Keratinocyte (primary cell): ENCODE measurements at regions not wholly inside any gene's neighbourhood (a gene's known extent, or its start where the extent isn't known, plus 50 kb on each side); places are given as distances from the start of the nearest gene placed in this dataset.
"Not testable (repeated sequence)": the region's sequence is repeated elsewhere in the genome, so short reads cannot be mapped to it uniquely, and the experiment has no call there.

ENCODE experiments used
- DNase-seq: peaks from one replicate; pipeline ENCODE4 v3.0.0-alpha.2; 2011; ENCODE audit warnings: low read depth, missing footprints, low spot score
- FAIRE-seq: peaks from 2 replicates; lab custom pipeline; 2011; peaks lifted over from hg19 to GRCh38; lab: Jason Lieb, UNC
- H2AFZ ChIP-seq: 2 replicates; pipeline ENCODE4 v1.6.0; 2012; ENCODE audit warnings: low read length, control low read depth, inconsistent platforms; ENCODE audit not compliant: control insufficient read depth
- H3K27ac ChIP-seq: 2 replicates; pipeline ENCODE4 v1.5.1; 2011; ENCODE audit warnings: low read length; ENCODE audit not compliant: control insufficient read depth, insufficient read depth
- H3K27me3 ChIP-seq: 3 replicates; pipeline ENCODE4 v1.6.0; 2011; ENCODE audit warnings: low read length; ENCODE audit not compliant: control insufficient read depth, insufficient read depth; ENCODE audit errors: extremely low read depth
- H3K36me3 ChIP-seq, 2 experiments: 2 replicates in 1 of 2; 3 replicates in 1 of 2; pipeline ENCODE4 v1.5.1; 2011; ENCODE audit warnings: low read length in 2 of 2, mild to moderate bottlenecking in 1 of 2; ENCODE audit not compliant: control insufficient read depth in 2 of 2, insufficient read depth in 2 of 2; ENCODE audit errors: extremely low read depth in 1 of 2
- H3K4me1 ChIP-seq: 3 replicates; pipeline ENCODE4 v1.5.1; 2011; ENCODE audit warnings: low read length; ENCODE audit not compliant: control insufficient read depth, insufficient read depth; ENCODE audit errors: extremely low read depth
- H3K4me2 ChIP-seq: 3 replicates; pipeline ENCODE4 v1.6.0; 2011; ENCODE audit warnings: low read depth, low read length; ENCODE audit not compliant: control insufficient read depth, insufficient read depth; ENCODE audit errors: extremely low read depth
- H3K4me3 ChIP-seq, 3 experiments: fragments of 200-600 bp in 1 of 3; sonication (generic) in 1 of 3; 2 replicates in 2 of 3; 3 replicates in 1 of 3; pipeline ENCODE4 v1.5.1; 2011 to 2016; ENCODE audit warnings: low read length in 3 of 3, mild to moderate bottlenecking in 3 of 3, control low read depth in 2 of 3, inconsistent platforms in 1 of 3, low read depth in 1 of 3, mixed read lengths in 1 of 3, mixed run types in 1 of 3, moderate library complexity in 1 of 3; ENCODE audit not compliant: control insufficient read depth in 2 of 3, insufficient read depth in 2 of 3; ENCODE audit errors: extremely low read depth in 1 of 3
- H3K79me2 ChIP-seq: 2 replicates; pipeline ENCODE4 v1.6.0; 2012; ENCODE audit warnings: low read length; ENCODE audit not compliant: control insufficient read depth, insufficient read depth
- H3K9ac ChIP-seq: 3 replicates; pipeline ENCODE4 v1.6.0; 2011; ENCODE audit warnings: low read length; ENCODE audit not compliant: control insufficient read depth, insufficient read depth; ENCODE audit errors: extremely low read depth
- H3K9me1 ChIP-seq: 3 replicates; pipeline ENCODE4 v1.6.0; 2011; ENCODE audit warnings: low read length; ENCODE audit not compliant: control insufficient read depth, insufficient read depth; ENCODE audit errors: extremely low read depth
- H3K9me3 ChIP-seq: 2 replicates; pipeline ENCODE4 v1.5.1; 2012; ENCODE audit warnings: low read depth, low read length; ENCODE audit not compliant: control insufficient read depth
- H4K20me1 ChIP-seq: 3 replicates; pipeline ENCODE4 v1.6.0; 2011; ENCODE audit warnings: low read length; ENCODE audit not compliant: control insufficient read depth, insufficient read depth; ENCODE audit errors: extremely low read depth
- EZH2 ChIP-seq: IDR thresholded peaks from one replicate; pipeline ENCODE4 v1.6.1; 2012; ENCODE audit warnings: inconsistent platforms, mild to moderate bottlenecking, low read length, moderate library complexity
- dilution Hi-C: fragments of 300-500 bp; cut with MboI; formaldehyde crosslinking; loops from one replicate; pipeline ENCODE4 v1.7.0; 2020; ENCODE audit warnings: low sequenced_read_pairs; ENCODE audit not compliant: extremely low pct_ligation_motif_present
- TF ChIP-seq, protein P1 (sequence below), 3 experiments: IDR thresholded peaks in 1 of 3; conservative IDR thresholded peaks in 1 of 3; optimal IDR thresholded peaks in 1 of 3; 2 replicates in 2 of 3; 3 replicates in 1 of 3; pipeline versions ENCODE3 to v1.5.1; 2011; ENCODE audit warnings: low read length in 3 of 3, mild to moderate bottlenecking in 3 of 3, moderate library complexity in 2 of 3, control low read depth in 1 of 3, inconsistent platforms in 1 of 3; ENCODE audit not compliant: insufficient read depth in 2 of 3; ENCODE audit errors: extremely low read depth in 1 of 3

DNA sequence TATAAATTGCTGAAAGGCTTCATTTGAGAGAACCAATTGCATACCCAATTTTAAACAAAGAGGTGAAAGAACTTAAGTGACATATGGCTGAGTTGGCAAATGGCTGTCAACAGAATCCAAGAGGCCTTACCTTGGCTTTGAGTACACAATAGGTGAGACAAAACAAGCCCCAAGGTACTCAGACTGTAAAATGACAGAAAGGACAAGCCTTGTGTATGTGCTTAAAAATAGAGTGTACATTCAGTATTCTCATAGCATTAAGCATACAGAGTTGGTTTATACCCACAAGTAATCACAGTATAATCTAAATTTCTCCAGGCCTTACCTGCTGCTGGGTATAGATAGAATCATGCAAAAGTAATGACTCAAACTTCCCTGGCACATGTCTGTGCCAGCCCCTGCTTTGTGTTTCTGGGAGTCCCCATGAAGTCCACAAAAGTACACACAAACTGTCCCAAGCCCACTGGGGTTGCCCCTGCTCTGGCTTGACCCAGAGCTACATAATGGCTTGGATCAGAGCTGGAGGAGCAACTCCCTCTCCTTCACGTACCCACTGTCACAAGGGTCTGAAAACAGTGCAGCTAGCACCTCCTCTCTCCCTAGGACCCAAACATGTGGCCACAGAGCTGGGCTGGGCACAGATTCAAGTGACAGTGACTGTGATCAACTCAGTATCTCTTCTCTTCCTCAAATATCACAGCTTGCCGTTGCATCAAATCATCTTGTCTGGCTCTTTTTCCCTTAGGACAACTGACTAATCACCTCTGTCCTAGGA lies 250.8 kb downstream of the ENC1 start:
- FAIRE-seq (peak; percentile 90), DNase-seq (no peak)
- H3K36me3 ChIP-seq, result no peaks in the 10 kb centered on the region
- H4K20me1 ChIP-seq, result no peaks in the 10 kb centered on the region
- dilution Hi-C loops, result no loop called here
- H3K4me3 ChIP-seq, result no peak overlapping the region
- TF ChIP-seq, protein P1, sequence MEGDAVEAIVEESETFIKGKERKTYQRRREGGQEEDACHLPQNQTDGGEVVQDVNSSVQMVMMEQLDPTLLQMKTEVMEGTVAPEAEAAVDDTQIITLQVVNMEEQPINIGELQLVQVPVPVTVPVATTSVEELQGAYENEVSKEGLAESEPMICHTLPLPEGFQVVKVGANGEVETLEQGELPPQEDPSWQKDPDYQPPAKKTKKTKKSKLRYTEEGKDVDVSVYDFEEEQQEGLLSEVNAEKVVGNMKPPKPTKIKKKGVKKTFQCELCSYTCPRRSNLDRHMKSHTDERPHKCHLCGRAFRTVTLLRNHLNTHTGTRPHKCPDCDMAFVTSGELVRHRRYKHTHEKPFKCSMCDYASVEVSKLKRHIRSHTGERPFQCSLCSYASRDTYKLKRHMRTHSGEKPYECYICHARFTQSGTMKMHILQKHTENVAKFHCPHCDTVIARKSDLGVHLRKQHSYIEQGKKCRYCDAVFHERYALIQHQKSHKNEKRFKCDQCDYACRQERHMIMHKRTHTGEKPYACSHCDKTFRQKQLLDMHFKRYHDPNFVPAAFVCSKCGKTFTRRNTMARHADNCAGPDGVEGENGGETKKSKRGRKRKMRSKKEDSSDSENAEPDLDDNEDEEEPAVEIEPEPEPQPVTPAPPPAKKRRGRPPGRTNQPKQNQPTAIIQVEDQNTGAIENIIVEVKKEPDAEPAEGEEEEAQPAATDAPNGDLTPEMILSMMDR (optimal IDR thresholded peaks at IDR 0.05 in 1 of 3, IDR thresholded peaks at IDR 0.05 in 1 of 3, conservative IDR thresholded peaks at IDR 0.05 in 1 of 3; ENCODE audit: extremely low read depth in 1 of 3, insufficient read depth in 2 of 3, low read length in 3 of 3), result no peak
- no peak for TF ChIP-seq EZH2
- no peaks in the 10 kb centered on the region for H3K27me3 ChIP-seq
- peaks cover 40% of the 10 kb centered on the region for H3K4me1 ChIP-seq
- peak overlapping the region; percentile 14 for H2AFZ ChIP-seq
- peak overlapping the region; percentile 35 for H3K9ac ChIP-seq
- H3K9me3 ChIP-seq, result no peaks in the 10 kb centered on the region
- H3K4me2 ChIP-seq, result peak overlapping the region; percentile 23
- H3K9me1 ChIP-seq, result no peaks in the 10 kb centered on the region
- H3K27ac ChIP-seq, result peak overlapping the region; percentile 42
- H3K79me2 ChIP-seq, result no peaks in the 10 kb centered on the region

DNA sequence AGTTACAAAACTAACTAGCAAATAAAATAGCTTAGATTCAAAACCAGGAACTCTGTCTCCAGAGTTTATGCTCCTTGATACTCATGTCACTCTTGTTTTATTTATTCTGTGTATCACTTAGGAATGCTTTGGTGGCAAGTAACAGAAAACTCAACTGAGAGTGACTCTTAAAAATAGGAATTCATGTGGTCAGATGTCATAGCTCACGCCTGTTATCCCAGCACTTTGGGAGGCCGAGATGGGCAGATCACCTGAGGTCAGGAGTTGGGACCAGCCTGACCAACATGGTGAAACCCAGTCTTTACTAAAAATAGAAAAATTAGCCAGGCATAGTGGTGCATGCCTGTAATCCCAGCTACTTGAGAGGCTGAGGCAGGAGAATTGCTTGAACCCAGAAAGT lies 252.1 kb downstream of the ENC1 start:
- H3K9me1 ChIP-seq, H3K36me3 ChIP-seq, H3K9me3 ChIP-seq, H3K4me2 ChIP-seq, H3K79me2 ChIP-seq, H3K27ac ChIP-seq, H3K4me3 ChIP-seq, DNase-seq, FAIRE-seq, H2AFZ ChIP-seq, H3K27me3 ChIP-seq, H3K9ac ChIP-seq, H4K20me1 ChIP-seq, dilution Hi-C loops: not testable (repeated sequence)
- H3K4me1 ChIP-seq, result peaks cover 40% of the 10 kb centered on the region
